ENCODE measurements at regions not wholly inside any gene's neighbourhood (a gene's known extent, or its start where the extent isn't known, plus 50 kb on each side); places are given as distances from the start of the nearest gene placed in this dataset.
"Not testable (repeated sequence)": the region's sequence is repeated elsewhere in the genome, so short reads cannot be mapped to it uniquely, and the experiment has no call there.

DNA sequence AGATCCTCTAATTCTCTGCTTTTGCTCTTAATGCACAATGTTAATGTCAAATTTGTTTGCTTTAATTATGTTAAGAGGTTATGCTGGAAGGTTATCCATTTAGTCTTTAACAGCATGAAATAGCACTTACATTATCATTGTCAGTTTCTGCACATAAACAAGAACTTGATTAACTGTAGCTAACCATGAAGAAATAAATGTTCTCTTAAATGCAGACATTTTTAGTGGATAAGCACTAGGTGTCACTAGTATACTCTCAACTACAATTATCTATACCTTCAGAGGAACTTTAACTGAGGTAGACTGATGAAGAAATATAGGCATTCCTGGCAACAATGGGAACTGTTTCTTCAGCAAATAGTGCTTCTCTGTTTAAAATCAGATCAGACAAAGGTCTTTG, 178.8 kb upstream of the CHST9 start:
- DNase-seq: peak; percentile 5

DNA sequence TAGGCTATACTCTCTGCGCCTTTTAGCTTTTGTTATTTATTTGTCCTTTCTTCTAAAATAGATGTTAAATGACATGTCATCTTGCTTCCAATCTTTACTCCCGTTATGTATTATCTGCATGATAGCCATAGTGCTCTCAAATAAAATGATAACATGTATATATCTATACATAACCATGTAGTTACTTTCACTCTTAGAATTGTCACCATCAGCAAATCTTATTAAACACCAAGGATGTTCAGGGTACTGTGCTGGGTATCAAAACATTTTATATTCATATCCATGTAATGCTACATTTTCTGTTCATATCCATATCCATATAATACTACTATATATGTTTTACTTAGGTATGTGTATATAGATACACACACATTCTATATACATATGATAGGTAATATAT, 176.4 kb upstream of the CHST9 start:
- DNase-seq: no peak

DNA sequence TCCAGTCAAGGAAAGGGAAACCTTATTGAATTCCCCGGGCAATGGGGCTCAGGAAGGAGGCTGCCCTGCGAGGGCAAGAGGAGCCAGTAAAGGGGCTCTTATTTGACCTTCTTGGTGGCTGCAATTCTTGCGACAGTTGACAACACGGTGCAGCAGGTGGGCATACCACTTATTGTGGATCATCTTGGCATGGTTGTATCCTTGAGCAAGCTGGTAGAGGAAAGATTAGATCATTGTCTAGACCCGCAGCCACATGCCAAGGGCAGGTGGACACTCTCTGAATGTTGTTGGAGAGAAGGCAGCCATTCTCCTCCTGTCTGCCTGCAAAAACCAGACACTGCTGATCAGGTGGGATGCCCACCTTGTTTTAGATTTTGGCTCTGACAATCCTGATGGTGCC, 170.2 kb upstream of the CHST9 start:
- DNase-seq: no peak

DNA sequence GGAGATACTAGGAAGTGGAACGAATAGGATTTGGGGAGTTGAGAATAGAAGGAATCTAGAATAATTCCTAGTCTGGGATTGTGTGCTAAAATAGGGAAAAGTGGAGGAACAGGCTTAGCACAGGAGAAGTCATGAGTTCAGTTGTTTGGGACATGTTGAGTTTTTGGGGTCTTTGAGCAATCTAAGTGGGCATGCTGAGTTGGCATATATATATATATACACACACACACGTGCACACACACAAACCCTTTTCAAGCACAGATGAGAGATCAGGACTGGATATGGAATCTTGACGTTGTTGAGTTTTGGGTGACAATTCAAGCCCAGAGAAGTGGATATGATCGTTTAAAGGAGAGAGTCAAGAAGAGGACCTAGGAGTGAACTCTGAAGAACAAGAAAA, 168.2 kb upstream of the CHST9 start:
- DNase-seq: no peak

DNA sequence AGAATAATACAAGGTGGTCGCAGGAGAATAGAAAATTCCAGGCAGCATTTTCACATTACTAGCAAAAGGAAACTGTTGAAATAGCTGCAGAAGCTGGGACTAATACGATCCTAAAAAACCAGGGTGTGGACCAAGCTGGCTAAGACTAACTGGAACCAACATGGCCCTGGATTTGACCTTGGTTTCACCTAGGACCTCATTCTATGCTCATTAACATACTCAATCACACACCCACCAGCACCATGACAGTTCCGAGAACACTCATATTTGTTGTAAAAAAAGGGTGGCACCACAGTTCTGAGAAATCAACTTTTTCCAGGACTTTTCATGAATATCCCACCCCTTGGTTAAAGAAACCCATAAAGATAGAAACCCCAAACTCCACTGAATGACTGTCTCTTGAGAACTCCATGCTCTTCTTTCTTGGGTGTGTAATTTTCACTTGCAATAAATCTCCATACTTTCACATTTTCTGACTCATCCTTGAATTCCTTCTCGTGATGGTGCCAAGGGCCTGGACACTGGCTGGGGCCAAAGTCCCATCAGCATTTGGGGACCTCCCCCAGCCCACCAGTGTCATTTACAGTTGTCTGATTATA, 164.3 kb upstream of the CHST9 start:
- no peak for DNase-seq

DNA sequence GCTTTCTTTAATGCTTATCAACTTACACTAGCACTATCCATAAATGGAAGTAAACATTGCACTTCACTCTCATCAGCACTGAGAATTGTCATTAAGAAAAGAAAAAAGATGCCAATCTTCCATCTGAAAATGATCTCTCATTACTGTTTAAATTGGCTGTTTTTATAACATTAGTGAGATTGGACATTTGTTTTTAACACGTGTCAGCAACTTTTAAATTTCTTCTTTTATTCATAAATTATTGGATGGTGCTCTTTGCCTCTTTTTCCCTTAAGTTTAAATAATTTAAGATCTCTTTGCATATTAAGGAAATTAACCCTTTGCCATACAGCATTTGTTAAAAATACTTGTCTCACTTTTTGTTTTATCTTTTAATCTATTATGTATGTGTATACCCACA, 146.5 kb upstream of the CHST9 start:
- DNase-seq: no peak

DNA sequence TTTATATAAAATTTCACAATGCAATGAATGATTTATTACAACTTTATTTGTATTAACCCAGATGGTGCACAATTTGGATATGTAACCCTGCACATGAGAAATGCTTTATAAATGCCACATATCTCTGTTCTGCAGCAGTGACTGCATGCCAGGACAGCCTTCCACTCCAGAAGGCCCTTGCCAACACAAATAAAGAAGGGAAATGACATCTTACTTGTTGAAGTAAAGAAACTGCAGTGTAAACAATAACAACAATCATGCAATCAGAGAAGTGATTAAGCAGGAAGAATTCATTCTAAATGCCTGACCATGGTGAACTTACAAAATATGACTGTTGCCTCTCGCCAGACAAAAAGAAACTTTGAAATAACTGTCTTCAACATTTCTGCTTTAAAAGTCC, 129.9 kb upstream of the CHST9 start:
- DNase-seq: no peak

DNA sequence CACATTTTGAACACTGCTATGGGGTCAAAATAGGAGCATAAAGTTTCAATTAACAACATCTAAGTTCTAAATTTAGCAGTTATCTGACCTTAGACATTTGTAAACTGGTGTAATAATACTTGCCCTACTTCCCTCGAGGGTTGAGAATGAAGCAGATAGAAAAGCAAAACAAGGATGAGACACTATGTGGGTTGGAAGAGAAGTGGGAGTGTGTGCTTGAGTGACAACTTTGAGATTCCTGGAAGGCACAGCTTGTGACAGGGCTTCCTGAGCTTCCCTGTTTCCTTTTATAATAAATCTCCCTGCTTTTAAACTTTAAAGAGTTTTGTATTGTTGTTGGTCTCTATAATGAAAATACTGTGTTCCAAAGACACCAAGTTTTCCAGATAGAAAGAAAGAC, 128.6 kb upstream of the CHST9 start:
- no peak for DNase-seq

DNA sequence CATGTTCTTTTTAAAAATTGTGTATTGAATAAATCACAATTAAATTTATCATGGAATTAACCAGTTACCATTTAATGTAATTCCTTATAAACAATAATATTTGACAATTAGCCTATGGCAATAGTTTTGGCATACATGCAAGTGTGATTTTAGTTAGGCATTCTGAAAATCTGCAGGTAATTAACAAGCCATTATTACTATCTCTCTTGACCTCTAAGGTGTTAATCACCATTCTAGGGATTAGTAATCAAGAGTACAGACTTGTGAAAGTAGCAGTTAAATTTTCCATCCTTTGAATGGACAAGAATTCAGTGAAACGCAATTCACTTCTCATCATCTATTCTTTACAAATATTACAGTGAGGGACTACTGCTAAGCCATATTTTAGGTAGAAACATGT, 127.7 kb upstream of the CHST9 start:
- DNase-seq: no peak

DNA sequence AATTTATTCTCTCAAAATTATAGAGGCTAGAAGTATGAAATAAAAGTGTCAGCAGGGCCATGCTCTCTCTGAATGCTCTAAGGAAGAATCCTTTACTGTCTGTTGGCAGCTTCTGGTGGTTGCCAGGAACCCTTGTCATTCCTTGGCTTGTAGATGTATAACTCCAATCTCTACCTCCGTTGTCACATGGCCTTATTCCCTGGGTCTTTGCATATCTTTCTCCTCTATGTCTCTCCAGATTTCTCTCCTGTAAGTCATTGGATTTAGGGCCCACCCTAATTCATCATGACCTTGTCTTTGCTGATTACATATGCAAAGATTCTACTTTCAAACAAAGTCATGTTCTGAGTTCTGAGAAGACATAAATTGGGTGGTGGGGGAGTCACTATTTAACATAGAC, 127.0 kb upstream of the CHST9 start:
- no peak for DNase-seq

DNA sequence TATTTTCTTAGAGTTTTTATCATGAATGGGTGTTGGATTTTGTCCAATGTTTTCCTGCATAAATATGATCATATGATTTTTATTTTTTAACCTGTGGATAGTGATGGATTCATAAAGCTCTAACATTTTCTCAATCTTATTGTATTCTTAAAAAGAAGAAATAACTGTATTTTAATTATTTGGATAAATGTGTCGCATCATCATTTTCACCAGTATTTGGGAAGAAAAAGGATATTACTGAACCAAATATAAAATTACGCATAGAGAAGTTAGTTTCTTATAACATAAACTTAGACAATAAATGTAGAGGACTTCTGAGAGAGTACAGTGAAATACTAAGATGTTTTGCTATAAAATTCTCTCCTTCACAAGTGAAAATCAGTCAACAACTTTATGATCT, 126.0 kb upstream of the CHST9 start:
- no peak for DNase-seq

DNA sequence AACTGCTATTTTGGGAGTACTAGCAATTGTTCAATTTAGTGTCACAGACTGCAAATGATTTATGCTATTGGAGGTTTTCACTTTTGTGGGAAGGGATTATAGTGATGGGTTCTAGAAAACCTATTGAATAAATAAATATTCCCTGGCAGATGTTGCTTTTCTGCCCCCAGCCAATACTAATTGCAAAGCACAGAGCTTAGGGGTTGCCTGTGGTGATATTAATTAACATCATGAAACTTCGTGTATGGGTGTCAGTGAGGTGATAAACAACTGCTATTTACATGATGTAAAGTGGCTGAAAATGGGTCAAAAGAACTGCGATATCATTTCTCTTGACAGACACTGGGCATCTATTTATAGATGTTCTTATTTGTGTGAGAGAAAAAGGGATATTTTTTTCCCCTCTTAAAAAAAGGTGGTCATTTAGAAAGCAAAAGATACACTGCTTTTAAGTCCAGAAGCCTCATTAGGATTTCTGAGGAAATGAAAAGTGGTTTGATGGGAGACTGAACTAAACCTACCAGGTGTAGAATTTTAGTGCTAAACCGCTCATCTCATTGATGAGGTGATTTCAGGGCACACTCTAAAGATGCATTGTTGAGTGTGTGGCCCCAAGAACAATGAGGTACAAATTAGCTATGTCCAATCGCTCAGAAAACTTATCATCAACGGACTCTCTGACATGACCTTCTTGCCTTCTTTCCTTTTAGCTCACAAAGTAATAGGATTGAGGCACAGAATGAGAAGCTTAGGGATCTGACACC, 116.7 kb upstream of the CHST9 start:
- no peak for DNase-seq

DNA sequence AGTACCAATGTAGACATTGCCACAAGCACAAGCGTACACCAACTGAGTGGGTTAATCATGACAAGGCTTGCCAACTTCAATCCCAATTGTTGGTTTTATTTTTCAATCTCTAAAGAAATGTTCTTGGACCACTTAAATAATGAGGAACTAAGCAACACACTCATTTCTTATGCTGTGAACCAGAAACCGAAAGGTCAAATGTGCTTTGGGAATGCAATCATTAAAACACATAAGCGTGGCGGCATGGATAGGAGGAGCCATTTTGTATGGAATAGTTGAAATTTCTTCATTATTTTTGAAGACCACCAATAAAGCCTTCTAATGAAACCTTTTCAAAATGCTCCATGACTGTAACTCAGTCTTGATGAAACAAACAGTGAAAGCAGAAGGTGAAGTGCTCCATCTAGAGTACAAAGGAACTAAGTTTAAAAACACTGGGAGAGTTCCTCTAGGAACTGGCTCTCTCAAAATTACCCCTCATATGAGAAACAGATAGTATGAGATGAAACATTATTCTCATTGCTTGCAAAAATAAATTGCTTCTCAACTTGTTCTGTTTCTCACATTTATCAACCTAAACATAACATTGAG, 113.2 kb upstream of the CHST9 start:
- no peak for DNase-seq

DNA sequence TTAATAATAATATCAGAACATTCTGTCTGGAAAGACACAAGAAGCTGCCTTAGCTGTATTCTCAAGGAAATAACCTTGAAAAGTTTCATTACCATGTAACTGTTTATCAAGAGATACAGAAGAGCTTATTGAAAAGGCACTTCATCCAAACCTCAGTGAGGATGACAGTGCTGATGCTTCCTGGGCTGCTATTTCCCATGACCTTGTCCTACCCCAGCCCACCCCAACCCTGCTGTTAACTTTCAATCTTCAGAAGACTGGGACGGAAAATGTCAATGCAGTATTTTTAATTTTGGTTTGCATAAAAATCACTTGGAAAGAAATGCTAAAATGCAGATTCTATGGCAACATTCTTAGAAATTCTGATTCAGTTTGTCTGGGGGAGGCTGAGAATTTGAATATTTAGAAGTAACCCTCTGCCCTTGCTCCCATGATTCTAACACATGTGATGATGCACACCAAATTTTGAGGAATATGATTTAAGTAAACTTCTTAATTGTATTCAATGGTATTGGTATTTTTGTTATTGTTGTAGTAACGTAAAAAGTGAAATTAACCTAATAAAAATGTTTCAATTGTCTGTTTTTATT, 101.0 kb upstream of the CHST9 start:
- DNase-seq: not testable (repeated sequence)

DNA sequence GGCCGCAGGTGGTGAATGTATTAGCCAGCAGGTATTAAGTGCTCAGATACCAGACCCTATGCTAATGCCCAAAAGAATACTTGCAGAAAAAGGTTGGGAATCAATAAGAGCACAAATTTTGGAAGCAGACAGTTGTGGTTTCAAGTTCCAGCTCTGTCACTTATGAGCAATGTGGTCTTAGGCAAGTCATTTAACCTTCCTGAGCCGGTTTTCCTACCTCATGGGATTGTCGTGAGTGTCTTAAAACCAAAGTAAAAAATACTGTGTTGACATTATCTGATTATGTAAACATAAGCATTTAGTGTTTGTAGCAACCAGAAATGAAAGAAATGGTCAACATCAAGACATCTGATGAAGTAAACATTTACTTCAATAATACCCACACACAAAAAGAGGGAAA, 93.0 kb upstream of the CHST9 start:
- DNase-seq: no peak

DNA sequence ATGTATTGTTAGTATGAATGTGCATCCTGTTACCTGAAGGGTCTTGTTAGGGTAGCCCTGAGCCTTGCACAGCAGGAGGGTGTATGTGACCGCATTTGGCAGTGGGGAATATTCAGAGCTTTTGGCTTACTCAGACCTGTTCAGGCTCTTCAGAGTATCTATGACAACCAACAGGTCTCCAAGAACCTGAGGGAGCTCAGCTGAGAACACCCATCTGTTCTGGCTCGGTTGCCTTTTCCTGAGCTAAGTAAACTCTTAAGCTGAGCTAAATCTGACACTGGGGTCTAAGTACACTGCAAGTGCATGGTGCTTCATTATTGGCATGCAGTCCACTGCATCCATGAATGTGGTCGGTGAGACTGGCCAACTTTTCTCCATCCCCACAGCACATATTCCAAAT, 92.4 kb upstream of the CHST9 start:
- DNase-seq: no peak

DNA sequence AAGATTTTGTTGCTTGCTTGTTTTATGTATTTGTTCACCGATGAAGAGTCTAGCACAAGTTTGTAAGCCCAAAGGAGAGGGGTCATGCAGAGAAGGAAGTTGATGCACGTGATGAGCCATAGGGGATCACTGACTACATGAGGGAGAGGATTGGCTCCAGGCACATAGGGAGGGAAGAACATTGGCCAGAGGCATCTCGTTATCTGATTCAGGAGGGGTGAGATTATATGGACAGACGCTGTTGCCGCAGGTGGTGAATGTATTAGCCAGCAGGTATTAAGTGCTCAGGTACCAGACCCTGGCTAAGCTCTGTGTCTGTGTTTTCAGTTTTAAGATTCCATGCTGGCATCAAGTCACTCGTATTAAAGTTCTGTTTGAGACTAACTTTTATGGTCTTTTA, 91.8 kb upstream of the CHST9 start:
- DNase-seq: no peak

DNA sequence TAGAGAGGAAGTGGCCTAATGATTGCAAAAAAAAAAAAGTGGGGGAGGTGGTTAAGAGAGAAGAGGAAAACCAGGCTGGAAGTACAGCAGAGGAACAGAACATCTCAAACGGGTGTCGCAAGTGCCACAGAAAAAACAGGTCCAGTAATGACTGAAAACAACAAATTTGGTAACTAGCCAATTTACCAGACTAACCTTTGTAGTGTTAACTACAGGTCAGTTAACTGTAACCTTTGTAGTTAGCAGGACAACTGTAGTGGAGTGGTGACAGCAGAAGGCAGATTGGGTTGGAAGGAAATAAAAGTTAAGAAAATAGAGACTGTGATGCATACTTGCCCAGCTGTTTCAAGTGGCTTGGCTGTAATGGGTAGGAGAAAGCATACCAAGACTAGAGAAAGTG, 91.4 kb upstream of the CHST9 start:
- DNase-seq: no peak

DNA sequence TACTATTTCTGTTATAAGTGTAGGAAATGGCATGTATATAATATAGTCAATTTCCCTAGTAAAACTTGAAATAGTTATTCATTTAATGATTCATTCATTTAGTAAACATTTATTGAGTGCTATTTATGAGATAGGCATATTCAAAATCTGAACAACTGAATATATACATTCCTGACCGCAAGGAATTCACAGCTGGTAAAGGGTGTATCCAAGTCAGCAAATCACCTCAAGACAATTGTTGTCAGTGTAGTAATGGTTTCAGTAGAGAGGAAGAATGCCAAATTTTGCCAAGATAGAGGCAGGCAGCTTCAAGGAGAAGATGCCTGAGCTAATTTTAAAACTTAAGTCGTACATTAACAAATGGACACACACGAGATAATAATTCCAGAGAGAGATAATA, 89.8 kb upstream of the CHST9 start:
- DNase-seq: no peak

DNA sequence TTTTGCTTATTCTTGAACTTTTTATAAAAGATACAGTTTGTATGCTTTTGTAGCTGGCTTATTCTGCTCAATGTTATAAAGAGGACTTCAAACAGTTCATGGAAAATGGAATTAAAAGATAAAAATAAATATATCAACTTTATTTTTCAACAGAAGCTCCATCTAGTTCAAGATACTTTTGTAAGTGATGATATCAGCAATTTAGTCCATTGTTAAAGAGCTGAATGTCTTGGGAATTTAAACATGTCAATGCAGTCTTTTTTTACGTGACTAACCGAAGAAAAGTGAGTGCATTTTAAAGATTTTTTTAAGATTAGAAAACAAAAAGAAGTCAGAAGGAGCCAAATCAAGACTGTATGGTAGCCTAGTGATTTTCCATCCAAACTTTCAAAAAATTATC, 85.4 kb upstream of the CHST9 start:
- DNase-seq: no peak

DNA sequence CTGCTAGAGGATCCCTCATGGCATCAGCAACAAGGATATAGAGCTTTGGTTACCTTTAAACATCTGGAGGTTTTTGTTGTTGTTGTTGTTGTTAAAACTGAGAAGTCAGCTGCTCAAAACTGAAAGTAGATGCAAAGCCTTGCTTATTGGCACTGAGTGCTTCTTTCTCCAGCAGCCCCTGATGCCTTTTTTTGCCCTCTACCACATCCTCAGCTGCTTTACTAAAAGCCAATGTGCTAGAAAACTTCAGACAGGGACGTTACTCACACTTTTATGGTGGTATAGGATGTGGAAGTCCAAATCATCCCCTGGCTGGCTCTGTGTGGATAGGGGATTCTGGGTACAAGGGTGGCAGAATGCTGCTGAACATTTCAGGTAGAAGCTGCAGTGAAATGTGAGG, 78.3 kb upstream of the CHST9 start:
- no peak for DNase-seq

DNA sequence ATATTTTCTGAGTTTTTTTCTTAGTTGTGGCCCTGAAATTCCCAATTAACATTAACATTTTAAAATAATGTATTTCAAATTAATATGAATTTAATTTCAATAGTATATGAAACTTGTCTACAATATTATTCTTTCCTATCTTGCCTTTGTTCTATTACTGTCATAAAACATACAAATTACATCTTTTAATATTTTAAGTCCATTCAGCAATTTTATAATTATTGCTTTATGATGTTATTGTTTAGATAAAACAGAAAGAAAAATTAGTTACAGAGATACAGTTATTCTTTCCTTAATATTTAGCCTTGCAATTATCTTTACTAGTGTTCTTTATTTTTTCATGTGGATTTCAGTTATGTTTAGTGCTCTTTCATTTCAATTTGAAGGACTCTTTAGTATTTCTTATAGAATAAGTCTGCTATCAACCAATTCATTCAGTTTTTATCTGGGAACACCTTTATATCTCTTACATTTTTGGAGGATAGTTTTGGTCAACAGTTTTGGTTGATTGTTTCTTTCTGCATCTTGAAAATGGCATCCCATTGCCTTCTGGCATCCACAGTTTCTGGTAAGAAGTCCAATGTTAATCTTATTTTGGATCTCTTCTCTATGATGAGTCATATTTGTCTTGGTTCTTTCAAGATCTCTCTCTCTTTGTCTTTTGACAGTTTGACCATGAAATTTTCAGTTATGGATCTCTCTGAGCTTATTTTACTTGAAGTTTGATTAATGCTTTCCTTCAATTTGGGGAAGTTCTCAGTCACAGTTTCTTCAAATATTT, 76.9 kb upstream of the CHST9 start:
- DNase-seq: no peak

DNA sequence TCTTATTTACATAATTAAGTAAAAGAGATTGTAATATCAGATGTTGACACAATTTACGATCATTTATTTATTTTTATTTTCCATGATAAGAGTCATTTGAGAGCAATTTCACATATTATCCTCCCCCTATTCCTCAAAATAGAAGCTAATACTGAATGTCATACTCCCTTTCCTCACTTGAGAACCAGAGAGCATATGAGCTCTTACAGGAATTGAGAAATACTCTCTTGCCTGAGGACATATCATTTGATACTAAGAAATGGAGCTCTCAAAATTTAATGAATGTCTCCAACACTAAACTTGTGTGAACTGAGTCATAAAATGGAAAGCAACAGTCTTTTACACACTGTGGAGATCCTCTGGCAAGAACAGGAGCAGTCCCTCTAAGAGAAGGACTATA, 68.5 kb upstream of the CHST9 start:
- DNase-seq: no peak

DNA sequence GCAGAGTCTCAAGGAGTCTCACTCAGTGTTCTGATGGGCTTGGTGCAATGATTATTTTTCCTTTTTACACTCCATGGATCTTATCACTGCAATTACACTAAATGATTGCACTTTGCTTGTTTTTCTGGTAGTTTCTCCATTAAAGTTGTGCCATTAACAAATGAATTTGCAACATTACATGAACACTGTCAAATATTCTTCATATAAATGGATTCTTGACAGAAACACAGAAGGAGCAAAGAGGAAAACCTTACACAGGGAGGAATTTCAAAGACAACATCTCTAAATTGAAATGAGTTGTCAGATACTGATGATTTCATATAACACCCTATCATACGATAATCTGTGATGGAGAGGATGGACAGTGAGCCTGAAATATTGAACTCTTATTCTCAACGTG, 65.4 kb upstream of the CHST9 start:
- no peak for DNase-seq

Measured in KG1 (cell line).